GM18870 (cell line): ENCODE measurements at regions not wholly inside any gene's neighbourhood (a gene's known extent, or its start where the extent isn't known, plus 50 kb on each side); places are given as distances from the start of the nearest gene placed in this dataset.

Experiments
- ATAC-seq: cut with Tn5 transposase; IDR thresholded peaks from one replicate; pipeline ENCODE4 v1.9.1; 2021; ENCODE audit warnings: moderate library complexity; ENCODE audit not compliant: unreplicated experiment

- ATAC-seq, result no peak
These were observed 176.8 kb upstream of the ECI2 start for GRCh38 chr6:4311976-4312860.

GRCh38 chr6:4309540-4309939 lies 174.2 kb upstream of the ECI2 start:
- ATAC-seq, result no peak

GRCh38 chr6:4308364-4308763 lies 173.0 kb upstream of the ECI2 start:
- no peak for ATAC-seq

GRCh38 chr6:4304927-4305455 lies 169.6 kb upstream of the ECI2 start:
- ATAC-seq, result no peak

GRCh38 chr6:4303638-4304037 lies 168.3 kb upstream of the ECI2 start:
- ATAC-seq, result no peak

GRCh38 chr6:4302524-4302923 lies 167.1 kb upstream of the ECI2 start:
- ATAC-seq, result no peak

- no peak for ATAC-seq
These were observed 166.5 kb upstream of the ECI2 start for GRCh38 chr6:4301871-4302270.

GRCh38 chr6:4300917-4301316 lies 165.5 kb upstream of the ECI2 start:
- no peak for ATAC-seq

GRCh38 chr6:4299476-4299875 lies 164.1 kb upstream of the ECI2 start:
- no peak for ATAC-seq

- no peak for ATAC-seq
These were observed 162.0 kb upstream of the ECI2 start for GRCh38 chr6:4297348-4297747.

GRCh38 chr6:4296552-4296951 lies 161.2 kb upstream of the ECI2 start:
- no peak for ATAC-seq

- no peak for ATAC-seq
These were observed 160.4 kb upstream of the ECI2 start for GRCh38 chr6:4295783-4296155.

- no peak for ATAC-seq
These were observed 159.8 kb upstream of the ECI2 start for GRCh38 chr6:4295058-4295782.

GRCh38 chr6:4294636-4295035 lies 159.3 kb upstream of the ECI2 start:
- ATAC-seq, result no peak

GRCh38 chr6:4291453-4292403 lies 156.4 kb upstream of the ECI2 start:
- ATAC-seq, result no peak

- no peak for ATAC-seq
These were observed 154.5 kb upstream of the ECI2 start for GRCh38 chr6:4289770-4290320.

GRCh38 chr6:4287811-4288244 lies 152.5 kb upstream of the ECI2 start:
- ATAC-seq, result no peak

- ATAC-seq, result no peak
These were observed 152.0 kb upstream of the ECI2 start for GRCh38 chr6:4287372-4287771.

- no peak for ATAC-seq
These were observed 147.6 kb upstream of the ECI2 start for GRCh38 chr6:4282926-4283325.
